IPS-18a (cell line): ENCODE measurements at regions not wholly inside any gene's neighbourhood (a gene's known extent, or its start where the extent isn't known, plus 50 kb on each side); places are given as distances from the start of the nearest gene placed in this dataset.

Source experiments
- H3K27ac ChIP-seq: one replicate; pipeline ENCODE4 v1.5.1; 2013; ENCODE audit warnings: low read length
- H3K27me3 ChIP-seq: one replicate; pipeline ENCODE4 v1.6.1; 2013; ENCODE audit warnings: mild to moderate bottlenecking, low read length; ENCODE audit not compliant: control insufficient read depth, insufficient read depth
- H3K36me3 ChIP-seq: one replicate; pipeline ENCODE4 v1.6.1; 2013; ENCODE audit warnings: low read depth, low read length; ENCODE audit not compliant: control insufficient read depth
- H3K4me1 ChIP-seq: one replicate; pipeline ENCODE4 v1.6.1; 2013; ENCODE audit warnings: low read depth, low read length; ENCODE audit not compliant: control insufficient read depth
- H3K4me3 ChIP-seq: one replicate; pipeline ENCODE4 v1.5.1; 2013; ENCODE audit warnings: low read length
- H3K9ac ChIP-seq: one replicate; pipeline ENCODE4 v1.6.1; 2013; ENCODE audit warnings: mild to moderate bottlenecking, low read length, moderate library complexity
- H3K9me3 ChIP-seq: one replicate; pipeline ENCODE4 v1.6.1; 2013; ENCODE audit warnings: low read depth, low read length; ENCODE audit not compliant: control insufficient read depth

DNA sequence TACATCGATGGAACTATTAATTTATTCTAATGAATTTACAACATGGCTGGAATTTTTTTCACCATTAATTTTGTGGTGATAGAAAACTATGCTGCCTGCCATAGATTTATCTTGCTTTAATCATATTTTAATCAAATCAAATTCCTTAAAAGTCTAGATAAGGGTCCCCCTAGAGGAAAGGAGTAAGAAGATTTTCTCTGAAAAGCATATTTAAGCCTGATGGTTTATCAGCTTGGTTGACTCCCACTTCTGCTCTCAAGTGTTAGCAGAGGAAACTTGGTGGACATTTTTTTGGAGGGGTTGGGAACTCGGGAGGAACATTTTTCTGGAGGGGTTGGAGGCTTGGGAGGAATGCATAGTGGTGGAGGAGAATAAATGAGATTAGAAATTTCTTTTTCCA is 253.3 kb downstream of the KCNRG start:
- H3K27me3 ChIP-seq: no peaks in the 10 kb centered on the region

DNA sequence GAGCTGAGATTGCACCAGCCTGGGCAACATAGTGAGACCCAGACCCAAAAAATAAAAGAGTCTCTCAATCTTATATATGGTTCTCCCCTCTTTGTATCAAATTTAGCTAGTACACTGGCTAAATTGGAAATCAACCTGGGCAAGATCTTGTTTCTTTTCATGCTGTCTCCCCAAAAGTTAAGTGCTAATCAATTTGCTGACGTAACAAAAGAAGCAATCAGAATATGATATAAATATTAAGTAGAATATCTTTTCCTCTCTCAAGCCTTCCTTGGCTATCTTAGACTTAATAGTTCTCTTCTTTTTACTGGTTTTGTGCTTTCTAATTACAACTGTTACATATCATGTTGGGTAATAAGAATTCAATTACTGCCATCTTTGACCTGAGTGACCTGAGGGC is 258.9 kb downstream of the KCNRG start:
- Histone ChIP-seq H3K4me1 (peaks cover 16% of the 10 kb centered on the region), H3K36me3 (no peaks in the 10 kb centered on the region), H3K9me3 (no peaks in the 10 kb centered on the region), H3K27me3 (no peaks in the 10 kb centered on the region), H3K27ac (no peak overlapping the region), H3K9ac (no peak overlapping the region), H3K4me3 (no peak overlapping the region)

More for the DNA sequence above, 253.3 kb downstream of the KCNRG start:
- Histone ChIP-seq H3K4me3 (no peak overlapping the region), H3K9ac (no peak overlapping the region), H3K36me3 (no peaks in the 10 kb centered on the region), H3K9me3 (no peaks in the 10 kb centered on the region), H3K4me1 (no peaks in the 10 kb centered on the region), H3K27ac (no peak overlapping the region)

DNA sequence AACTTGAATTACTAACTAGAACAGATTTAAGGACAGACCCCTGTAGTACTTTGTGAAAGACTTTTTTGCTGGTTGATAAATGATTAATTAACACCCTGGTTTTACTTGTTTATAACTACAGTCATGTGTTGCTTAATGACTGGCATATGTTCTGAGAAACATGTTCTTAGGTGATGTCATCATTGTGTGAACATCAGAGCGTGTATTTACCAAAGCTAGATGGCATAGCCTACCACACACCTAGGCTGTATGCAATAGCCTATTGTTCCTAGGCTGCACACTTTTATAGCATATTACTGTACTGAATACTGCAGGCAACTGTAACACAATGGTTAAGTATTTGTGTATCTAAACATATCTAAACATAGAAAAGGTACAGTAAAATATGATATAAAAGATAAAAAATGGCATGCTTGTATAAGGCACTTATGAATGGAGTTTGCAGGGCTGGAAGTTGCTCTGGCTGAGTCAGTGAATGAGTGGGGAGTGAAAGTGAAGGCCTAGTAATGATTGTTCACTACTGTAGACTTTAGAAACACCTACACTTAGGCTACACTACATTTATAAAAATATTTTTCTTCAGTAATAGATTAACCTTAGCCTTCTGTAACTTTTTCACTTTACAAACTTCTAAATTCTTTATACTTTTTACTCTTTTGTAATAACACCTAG is 260.3 kb downstream of the KCNRG start:
- Histone ChIP-seq H3K9ac (no peak overlapping the region), H3K36me3 (no peaks in the 10 kb centered on the region), H3K4me1 (peaks cover 27% of the 10 kb centered on the region), H3K4me3 (no peak overlapping the region), H3K27ac (no peak overlapping the region), H3K9me3 (no peaks in the 10 kb centered on the region), H3K27me3 (no peaks in the 10 kb centered on the region)

DNA sequence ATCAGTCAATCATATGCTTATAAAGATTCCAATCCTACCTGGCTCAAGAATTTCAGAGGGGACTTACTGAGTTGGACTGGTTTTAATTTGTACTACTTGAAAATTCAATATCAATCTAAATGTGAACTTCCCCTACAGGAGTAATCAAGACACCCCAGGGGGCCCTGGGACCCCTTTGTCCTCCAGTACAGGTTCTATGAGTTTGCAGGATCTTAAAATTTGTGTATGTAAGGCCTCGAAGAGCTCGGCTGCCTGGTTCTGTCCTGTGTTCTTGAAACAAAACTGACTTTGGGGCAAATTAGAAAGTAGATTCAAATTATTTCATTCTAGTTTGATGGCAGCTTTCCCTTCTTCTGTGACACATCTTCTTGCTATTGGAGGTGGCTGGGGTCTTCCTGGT is 261.3 kb downstream of the KCNRG start:
- no peak overlapping the region for H3K9ac ChIP-seq
- H3K9me3 ChIP-seq: no peaks in the 10 kb centered on the region

DNA sequence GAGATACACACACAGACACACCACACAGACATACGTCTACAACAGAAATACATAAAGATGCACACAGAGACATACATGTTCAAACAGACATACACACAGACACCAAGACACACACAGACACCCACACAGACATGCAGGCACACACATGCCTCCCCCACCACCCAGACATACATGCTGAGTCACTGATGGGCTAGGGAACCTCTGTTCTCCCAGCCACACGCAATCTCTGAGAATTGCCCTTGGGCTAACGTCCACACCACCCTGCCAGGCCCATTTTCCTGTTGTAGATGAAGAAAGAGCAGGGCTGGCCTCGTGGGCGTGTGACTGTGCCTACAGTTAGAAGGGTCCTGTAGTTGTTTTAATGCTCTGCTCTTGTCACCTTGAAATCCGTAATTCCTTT is 261.9 kb downstream of the KCNRG start:
- Histone ChIP-seq H3K36me3 (no peaks in the 10 kb centered on the region), H3K27ac (no peak overlapping the region), H3K9me3 (no peaks in the 10 kb centered on the region), H3K27me3 (no peaks in the 10 kb centered on the region), H3K4me1 (peaks cover 32% of the 10 kb centered on the region), H3K4me3 (no peak overlapping the region), H3K9ac (no peak overlapping the region)

More for the DNA sequence above, 261.3 kb downstream of the KCNRG start:
- H3K36me3 ChIP-seq: no peaks in the 10 kb centered on the region
- no peak overlapping the region for H3K4me3 ChIP-seq
- no peaks in the 10 kb centered on the region for H3K27me3 ChIP-seq
- H3K4me1 ChIP-seq: peaks cover 27% of the 10 kb centered on the region
- H3K27ac ChIP-seq: no peak overlapping the region

DNA sequence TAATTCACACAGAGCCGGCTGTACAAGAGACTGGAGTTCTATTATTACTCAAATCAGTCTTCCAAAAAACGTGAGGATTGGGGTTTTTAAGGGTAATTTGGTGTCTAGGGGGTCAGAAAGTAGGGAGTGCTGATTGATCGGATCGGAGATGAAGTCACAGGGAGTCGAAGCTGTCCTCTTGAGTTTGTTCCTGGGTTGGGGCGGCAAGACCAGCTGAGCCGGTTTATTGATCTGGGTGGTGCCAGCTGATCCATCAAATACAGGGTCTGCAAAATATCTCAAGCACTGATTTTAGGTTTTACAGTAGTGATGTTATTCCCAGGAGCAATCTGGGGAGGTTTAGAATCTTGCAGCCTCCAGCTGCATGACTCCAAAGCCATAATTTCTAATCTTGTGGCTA is 262.7 kb downstream of the KCNRG start:
- Histone ChIP-seq H3K4me3 (no peak overlapping the region), H3K36me3 (no peaks in the 10 kb centered on the region), H3K27me3 (no peaks in the 10 kb centered on the region), H3K4me1 (peaks cover 35% of the 10 kb centered on the region), H3K27ac (no peak overlapping the region), H3K9me3 (no peaks in the 10 kb centered on the region), H3K9ac (no peak overlapping the region)

DNA sequence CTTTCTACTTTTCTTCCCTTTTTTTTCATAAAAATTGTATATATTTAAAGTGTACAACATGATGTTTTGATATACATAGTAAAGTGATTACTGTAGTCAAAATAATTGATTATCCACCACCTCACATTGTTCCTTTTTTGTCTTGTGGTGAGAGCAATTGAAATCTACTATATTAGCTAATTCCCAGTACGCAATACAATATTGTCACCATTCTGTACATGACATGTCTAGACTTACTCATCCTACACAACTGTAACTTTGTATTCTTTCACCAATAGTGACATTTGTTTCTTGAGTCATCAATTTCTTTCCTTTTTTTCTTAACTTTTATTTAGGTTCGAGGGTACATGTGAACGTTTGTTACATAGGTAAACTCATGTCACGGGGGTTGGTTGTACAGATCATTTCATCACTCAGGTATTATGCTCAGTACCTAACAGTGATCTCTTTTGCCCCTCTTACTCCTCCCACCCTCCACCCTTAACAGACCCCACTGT is 265.2 kb downstream of the KCNRG start:
- Histone ChIP-seq H3K36me3 (no peaks in the 10 kb centered on the region), H3K9ac (no peak overlapping the region), H3K4me3 (no peak overlapping the region), H3K27ac (no peak overlapping the region), H3K4me1 (peaks cover 39% of the 10 kb centered on the region), H3K9me3 (no peaks in the 10 kb centered on the region), H3K27me3 (no peaks in the 10 kb centered on the region)

DNA sequence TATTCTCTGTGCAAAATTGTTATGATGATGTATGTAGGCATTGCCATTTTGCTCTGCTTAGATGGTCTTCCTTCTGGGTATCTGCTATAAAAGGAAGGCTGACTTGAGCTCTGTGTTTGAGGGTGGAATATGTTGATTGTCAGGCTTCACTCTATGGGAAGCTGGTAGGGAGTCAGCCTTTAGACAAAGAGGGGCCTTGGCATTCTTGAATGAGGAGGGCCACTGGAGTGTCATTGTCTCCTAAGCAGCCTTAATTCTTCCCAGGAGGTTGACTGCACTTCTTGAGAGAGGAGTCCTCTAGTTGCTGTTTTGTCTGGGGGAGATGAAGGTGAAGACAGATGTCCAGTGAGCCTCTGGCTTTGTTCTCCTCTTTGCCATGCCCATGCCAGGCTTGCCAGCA is 266.8 kb downstream of the KCNRG start:
- no peak overlapping the region for H3K27ac ChIP-seq
- H3K4me1 ChIP-seq: peaks cover 29% of the 10 kb centered on the region

DNA sequence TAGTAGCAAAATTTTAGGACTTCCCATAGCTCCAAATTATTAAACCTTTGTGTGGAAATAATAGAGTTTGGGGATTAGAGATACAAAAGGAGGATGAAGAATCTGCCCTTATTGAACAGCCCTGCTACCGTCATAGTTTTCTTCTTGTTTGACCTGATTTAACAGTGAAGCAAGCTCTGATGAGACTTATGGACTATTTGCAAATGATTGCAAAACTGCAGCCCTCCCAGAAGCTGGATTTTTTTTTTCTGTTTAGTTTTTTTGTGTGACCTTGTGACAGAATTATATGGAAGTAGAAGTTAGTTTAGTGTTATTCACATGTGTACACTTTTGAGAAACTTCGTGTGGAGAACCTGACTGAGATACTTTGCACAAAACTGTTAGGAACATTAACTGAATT is 267.8 kb downstream of the KCNRG start:
- no peaks in the 10 kb centered on the region for H3K36me3 ChIP-seq
- H3K9me3 ChIP-seq: no peaks in the 10 kb centered on the region
- H3K9ac ChIP-seq: no peak overlapping the region
- H3K27ac ChIP-seq: no peak overlapping the region
- peaks cover 24% of the 10 kb centered on the region for H3K4me1 ChIP-seq
- H3K4me3 ChIP-seq: no peak overlapping the region
- no peaks in the 10 kb centered on the region for H3K27me3 ChIP-seq

More for the DNA sequence above, 266.8 kb downstream of the KCNRG start:
- Histone ChIP-seq H3K9me3 (no peaks in the 10 kb centered on the region), H3K27me3 (no peaks in the 10 kb centered on the region), H3K4me3 (no peak overlapping the region), H3K9ac (no peak overlapping the region), H3K36me3 (no peaks in the 10 kb centered on the region)

DNA sequence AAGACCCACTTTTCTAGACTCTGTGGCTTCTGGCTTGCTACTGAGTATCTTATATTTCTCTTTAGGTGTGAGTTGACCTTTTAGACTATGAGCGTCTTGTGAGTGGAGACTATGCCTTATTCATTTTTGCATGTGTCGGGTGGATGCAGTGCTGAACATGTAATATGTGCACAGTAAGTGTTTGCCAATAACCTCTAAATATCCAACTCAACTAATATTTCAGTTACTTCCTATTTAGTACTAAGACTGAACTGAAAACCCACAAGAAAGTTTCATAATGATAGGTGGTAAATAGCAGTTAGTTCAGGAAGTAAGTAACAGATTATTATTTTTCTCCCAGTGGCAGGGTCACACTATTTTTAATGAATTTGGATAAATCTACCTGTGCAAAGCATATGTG is 269.3 kb downstream of the KCNRG start:
- no peak overlapping the region for H3K9ac ChIP-seq
- no peak overlapping the region for H3K27ac ChIP-seq
- no peak overlapping the region for H3K4me3 ChIP-seq

DNA sequence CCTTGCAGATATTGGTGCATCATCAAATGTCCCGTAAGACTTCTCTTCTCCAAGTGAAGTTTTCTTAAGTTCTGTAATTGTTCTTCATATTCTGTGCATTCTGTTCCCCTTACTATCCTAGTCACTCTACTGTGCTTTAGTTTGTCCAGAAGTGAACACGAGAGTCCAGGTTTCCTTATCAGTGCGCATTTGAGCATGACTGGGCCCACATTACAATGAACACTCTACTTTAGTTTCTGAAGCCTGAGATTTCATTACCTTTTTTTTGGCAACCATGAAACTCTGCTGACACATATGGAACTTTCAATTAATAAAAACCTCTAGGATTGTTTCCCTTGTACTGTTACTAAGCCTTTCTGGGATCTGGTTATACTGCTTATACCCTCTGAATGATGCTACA is 270.0 kb downstream of the KCNRG start:
- no peak overlapping the region for H3K9ac ChIP-seq
- no peaks in the 10 kb centered on the region for H3K36me3 ChIP-seq
- no peaks in the 10 kb centered on the region for H3K9me3 ChIP-seq
- no peaks in the 10 kb centered on the region for H3K27me3 ChIP-seq
- H3K4me1 ChIP-seq: peaks cover 12% of the 10 kb centered on the region
- no peak overlapping the region for H3K27ac ChIP-seq
- H3K4me3 ChIP-seq: no peak overlapping the region

More for the DNA sequence above, 269.3 kb downstream of the KCNRG start:
- H3K4me1 ChIP-seq: peaks cover 19% of the 10 kb centered on the region
- H3K9me3 ChIP-seq: no peaks in the 10 kb centered on the region
- H3K27me3 ChIP-seq: no peaks in the 10 kb centered on the region
- H3K36me3 ChIP-seq: no peaks in the 10 kb centered on the region

DNA sequence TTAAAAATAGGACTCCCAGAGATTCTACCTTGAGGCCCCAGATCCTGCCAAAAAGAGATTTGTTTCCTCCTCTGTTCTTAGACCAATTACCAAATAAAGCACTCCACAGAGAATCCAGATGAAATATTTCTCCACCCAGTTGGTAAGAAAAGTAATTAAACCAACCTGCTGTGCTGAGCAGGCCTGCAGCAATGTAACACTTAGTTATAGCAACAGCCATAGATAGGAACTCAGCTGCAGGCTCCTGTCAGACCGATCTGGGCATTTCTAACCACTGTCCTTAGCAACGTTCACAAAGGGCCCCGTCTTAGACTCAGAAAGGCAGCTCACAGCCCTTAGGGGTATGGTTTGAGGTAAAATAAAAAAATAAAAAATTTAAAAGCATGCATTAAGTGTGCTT is 271.1 kb downstream of the KCNRG start:
- H3K27me3 ChIP-seq: no peaks in the 10 kb centered on the region
- no peak overlapping the region for H3K27ac ChIP-seq
- no peaks in the 10 kb centered on the region for H3K9me3 ChIP-seq
- H3K4me1 ChIP-seq: peaks cover 12% of the 10 kb centered on the region
- H3K4me3 ChIP-seq: no peak overlapping the region
- H3K36me3 ChIP-seq: no peaks in the 10 kb centered on the region
- no peak overlapping the region for H3K9ac ChIP-seq
